ENCODE measurements at regions not wholly inside any gene's neighbourhood (a gene's known extent, or its start where the extent isn't known, plus 50 kb on each side); places are given as distances from the start of the nearest gene placed in this dataset.

- no peak overlapping the region for H3K9ac ChIP-seq (ENCODE audit: low read length)
- no peak overlapping the region for H3K27ac ChIP-seq (ENCODE audit: low read depth, low read length)
- H3K4me3 ChIP-seq (ENCODE audit: low read depth, low read length), result no peak overlapping the region
- H3K4me1 ChIP-seq (ENCODE audit: control insufficient read depth, insufficient read depth, low read length), result no peaks in the 10 kb centered on the region
- H3K36me3 ChIP-seq (ENCODE audit: control insufficient read depth, insufficient read depth, low read length), result no peaks in the 10 kb centered on the region
- no peaks in the 10 kb centered on the region for H3K27me3 ChIP-seq (ENCODE audit: control insufficient read depth, insufficient read depth, low read length)
- H3K9me3 ChIP-seq (ENCODE audit: control insufficient read depth, insufficient read depth, low read depth, low read length), result no peaks in the 10 kb centered on the region
These were observed 64.5 kb downstream of the TUSC1 start for GRCh38 chr9:25613709-25614108.

GRCh38 chr9:25603106-25603505 is 75.1 kb downstream of the TUSC1 start:
- Histone ChIP-seq H3K4me1 (ENCODE audit: control insufficient read depth, insufficient read depth, low read length) (peaks cover 18% of the 10 kb centered on the region; the same call in 1 of the 2 replicates), H3K9ac (ENCODE audit: low read length) (no peak overlapping the region), H3K4me3 (ENCODE audit: low read depth, low read length) (no peak overlapping the region), H3K27ac (ENCODE audit: low read depth, low read length) (no peak overlapping the region), H3K27me3 (ENCODE audit: control insufficient read depth, insufficient read depth, low read length) (no peaks in the 10 kb centered on the region), H3K9me3 (ENCODE audit: control insufficient read depth, insufficient read depth, low read depth, low read length) (no peaks in the 10 kb centered on the region), H3K36me3 (ENCODE audit: control insufficient read depth, insufficient read depth, low read length) (no peaks in the 10 kb centered on the region)

- H3K9ac ChIP-seq (ENCODE audit: low read length), result no peak overlapping the region
- H3K36me3 ChIP-seq (ENCODE audit: control insufficient read depth, insufficient read depth, low read length), result no peaks in the 10 kb centered on the region
- H3K9me3 ChIP-seq (ENCODE audit: control insufficient read depth, insufficient read depth, low read depth, low read length), result no peaks in the 10 kb centered on the region
- peaks cover 14% of the 10 kb centered on the region; the same call in 1 of the 2 replicates for H3K4me1 ChIP-seq (ENCODE audit: control insufficient read depth, insufficient read depth, low read length)
- no peaks in the 10 kb centered on the region for H3K27me3 ChIP-seq (ENCODE audit: control insufficient read depth, insufficient read depth, low read length)
- H3K27ac ChIP-seq (ENCODE audit: low read depth, low read length), result no peak overlapping the region
- no peak overlapping the region for H3K4me3 ChIP-seq (ENCODE audit: low read depth, low read length)
These were observed 75.7 kb downstream of the TUSC1 start for GRCh38 chr9:25602400-25603044.

GRCh38 chr9:25600501-25600900 is 77.7 kb downstream of the TUSC1 start:
- no peak overlapping the region for H3K4me3 ChIP-seq (ENCODE audit: low read depth, low read length)
- no peak overlapping the region for H3K27ac ChIP-seq (ENCODE audit: low read depth, low read length)
- H3K9me3 ChIP-seq (ENCODE audit: control insufficient read depth, insufficient read depth, low read depth, low read length), result no peaks in the 10 kb centered on the region
- no peaks in the 10 kb centered on the region for H3K27me3 ChIP-seq (ENCODE audit: control insufficient read depth, insufficient read depth, low read length)
- no peaks in the 10 kb centered on the region for H3K36me3 ChIP-seq (ENCODE audit: control insufficient read depth, insufficient read depth, low read length)
- peaks cover 14% of the 10 kb centered on the region; the same call in 1 of the 2 replicates for H3K4me1 ChIP-seq (ENCODE audit: control insufficient read depth, insufficient read depth, low read length)
- no peak overlapping the region for H3K9ac ChIP-seq (ENCODE audit: low read length)

GRCh38 chr9:25584611-25585010 is 93.6 kb downstream of the TUSC1 start:
- Histone ChIP-seq H3K4me3 (ENCODE audit: low read depth, low read length) (no peak overlapping the region), H3K9ac (ENCODE audit: low read length) (no peak overlapping the region), H3K36me3 (ENCODE audit: control insufficient read depth, insufficient read depth, low read length) (no peaks in the 10 kb centered on the region), H3K27me3 (ENCODE audit: control insufficient read depth, insufficient read depth, low read length) (no peaks in the 10 kb centered on the region), H3K4me1 (ENCODE audit: control insufficient read depth, insufficient read depth, low read length) (no peaks in the 10 kb centered on the region), H3K27ac (ENCODE audit: low read depth, low read length) (no peak overlapping the region), H3K9me3 (ENCODE audit: control insufficient read depth, insufficient read depth, low read depth, low read length) (0 out of 2 replicates have a peak, but pooled peaks cover 3% of the 10 kb centered on the region)

- no peaks in the 10 kb centered on the region for H3K36me3 ChIP-seq (ENCODE audit: control insufficient read depth, insufficient read depth, low read length)
- H3K4me1 ChIP-seq (ENCODE audit: control insufficient read depth, insufficient read depth, low read length), result no peaks in the 10 kb centered on the region
- no peak overlapping the region for H3K4me3 ChIP-seq (ENCODE audit: low read depth, low read length)
- H3K27ac ChIP-seq (ENCODE audit: low read depth, low read length), result no peak overlapping the region
- H3K27me3 ChIP-seq (ENCODE audit: control insufficient read depth, insufficient read depth, low read length), result no peaks in the 10 kb centered on the region
- no peak overlapping the region for H3K9ac ChIP-seq (ENCODE audit: low read length)
- H3K9me3 ChIP-seq (ENCODE audit: control insufficient read depth, insufficient read depth, low read depth, low read length), result no peaks in the 10 kb centered on the region
These were observed 105.0 kb downstream of the TUSC1 start for GRCh38 chr9:25573281-25573680.

GRCh38 chr9:25571491-25571890 is 106.8 kb downstream of the TUSC1 start:
- Histone ChIP-seq H3K27me3 (ENCODE audit: control insufficient read depth, insufficient read depth, low read length) (no peaks in the 10 kb centered on the region), H3K36me3 (ENCODE audit: control insufficient read depth, insufficient read depth, low read length) (no peaks in the 10 kb centered on the region), H3K9me3 (ENCODE audit: control insufficient read depth, insufficient read depth, low read depth, low read length) (no peaks in the 10 kb centered on the region), H3K27ac (ENCODE audit: low read depth, low read length) (no peak overlapping the region), H3K4me1 (ENCODE audit: control insufficient read depth, insufficient read depth, low read length) (no peaks in the 10 kb centered on the region), H3K4me3 (ENCODE audit: low read depth, low read length) (no peak overlapping the region), H3K9ac (ENCODE audit: low read length) (no peak overlapping the region)

GRCh38 chr9:25570802-25571201 is 107.4 kb downstream of the TUSC1 start:
- no peaks in the 10 kb centered on the region for H3K27me3 ChIP-seq (ENCODE audit: control insufficient read depth, insufficient read depth, low read length)
- H3K36me3 ChIP-seq (ENCODE audit: control insufficient read depth, insufficient read depth, low read length), result no peaks in the 10 kb centered on the region
- H3K4me1 ChIP-seq (ENCODE audit: control insufficient read depth, insufficient read depth, low read length), result no peaks in the 10 kb centered on the region
- no peak overlapping the region for H3K4me3 ChIP-seq (ENCODE audit: low read depth, low read length)
- H3K9ac ChIP-seq (ENCODE audit: low read length), result no peak overlapping the region
- no peaks in the 10 kb centered on the region for H3K9me3 ChIP-seq (ENCODE audit: control insufficient read depth, insufficient read depth, low read depth, low read length)
- H3K27ac ChIP-seq (ENCODE audit: low read depth, low read length), result no peak overlapping the region

- Histone ChIP-seq H3K27ac (ENCODE audit: low read depth, low read length) (no peak overlapping the region), H3K9ac (ENCODE audit: low read length) (no peak overlapping the region)
These were observed 116.1 kb downstream of the TUSC1 start for GRCh38 chr9:25562101-25562500.

GRCh38 chr9:25557645-25558300 is 120.5 kb downstream of the TUSC1 start:
- Histone ChIP-seq H3K9ac (ENCODE audit: low read length) (no peak overlapping the region), H3K27ac (ENCODE audit: low read depth, low read length) (no peak overlapping the region), H3K9me3 (ENCODE audit: control insufficient read depth, insufficient read depth, low read depth, low read length) (no peaks in the 10 kb centered on the region), H3K27me3 (ENCODE audit: control insufficient read depth, insufficient read depth, low read length) (no peaks in the 10 kb centered on the region), H3K4me3 (ENCODE audit: low read depth, low read length) (no peak overlapping the region), H3K36me3 (ENCODE audit: control insufficient read depth, insufficient read depth, low read length) (no peaks in the 10 kb centered on the region), H3K4me1 (ENCODE audit: control insufficient read depth, insufficient read depth, low read length) (no peaks in the 10 kb centered on the region)

More at GRCh38 chr9:25562101-25562500, 116.1 kb downstream of the TUSC1 start:
- no peaks in the 10 kb centered on the region for H3K36me3 ChIP-seq (ENCODE audit: control insufficient read depth, insufficient read depth, low read length)
- no peaks in the 10 kb centered on the region for H3K9me3 ChIP-seq (ENCODE audit: control insufficient read depth, insufficient read depth, low read depth, low read length)
- H3K27me3 ChIP-seq (ENCODE audit: control insufficient read depth, insufficient read depth, low read length), result no peaks in the 10 kb centered on the region
- H3K4me3 ChIP-seq (ENCODE audit: low read depth, low read length), result no peak overlapping the region
- H3K4me1 ChIP-seq (ENCODE audit: control insufficient read depth, insufficient read depth, low read length), result no peaks in the 10 kb centered on the region

- H3K9me3 ChIP-seq (ENCODE audit: control insufficient read depth, insufficient read depth, low read depth, low read length), result no peaks in the 10 kb centered on the region
- no peak overlapping the region for H3K4me3 ChIP-seq (ENCODE audit: low read depth, low read length)
- H3K36me3 ChIP-seq (ENCODE audit: control insufficient read depth, insufficient read depth, low read length), result no peaks in the 10 kb centered on the region
- no peaks in the 10 kb centered on the region for H3K27me3 ChIP-seq (ENCODE audit: control insufficient read depth, insufficient read depth, low read length)
- no peaks in the 10 kb centered on the region for H3K4me1 ChIP-seq (ENCODE audit: control insufficient read depth, insufficient read depth, low read length)
- no peak overlapping the region for H3K27ac ChIP-seq (ENCODE audit: low read depth, low read length)
- no peak overlapping the region for H3K9ac ChIP-seq (ENCODE audit: low read length)
These were observed 121.7 kb downstream of the TUSC1 start for GRCh38 chr9:25556540-25556939.
